Umbilical cord (tissue), 1 donor: ENCODE measurements at regions not wholly inside any gene's neighbourhood (a gene's known extent, or its start where the extent isn't known, plus 50 kb on each side); places are given as distances from the start of the nearest gene placed in this dataset.

ENCODE experiments used
- DNase-seq: peaks from one replicate; pipeline ENCODE4 v3.0.0-alpha.2; 2015; ENCODE audit warnings: low spot score

GRCh38 chr6:54716877-54717276, 129.7 kb upstream of the FAM83B start:
- peak; percentile 10 for DNase-seq

GRCh38 chr6:54717849-54718455, 128.6 kb upstream of the FAM83B start:
- peak; percentile 54 for DNase-seq

GRCh38 chr6:54718541-54719023, 128.0 kb upstream of the FAM83B start:
- no peak for DNase-seq

GRCh38 chr6:54719131-54719530, 127.4 kb upstream of the FAM83B start:
- DNase-seq, result no peak

- no peak for DNase-seq
Measured at GRCh38 chr6:54719633-54720032, 126.9 kb upstream of the FAM83B start.

- DNase-seq, result no peak
Measured at GRCh38 chr6:54722328-54722727, 124.2 kb upstream of the FAM83B start.

GRCh38 chr6:54729716-54730115, 116.9 kb upstream of the FAM83B start:
- peak; percentile 13 for DNase-seq

GRCh38 chr6:54730767-54731630, 115.6 kb upstream of the FAM83B start:
- no peak for DNase-seq

GRCh38 chr6:54737247-54737646, 109.3 kb upstream of the FAM83B start:
- DNase-seq, result no peak

GRCh38 chr6:54747955-54748354, 98.6 kb upstream of the FAM83B start:
- no peak for DNase-seq

- no peak for DNase-seq
Measured at GRCh38 chr6:54754406-54754805, 92.2 kb upstream of the FAM83B start.

- DNase-seq, result no peak
Measured at GRCh38 chr6:54758340-54758739, 88.2 kb upstream of the FAM83B start.

- DNase-seq, result no peak
Measured at GRCh38 chr6:54768494-54768893, 78.1 kb upstream of the FAM83B start.

- DNase-seq, result no peak
Measured at GRCh38 chr6:54770328-54770727, 76.2 kb upstream of the FAM83B start.

GRCh38 chr6:54771968-54772367, 74.6 kb upstream of the FAM83B start:
- DNase-seq, result no peak

GRCh38 chr6:54772610-54773009, 74.0 kb upstream of the FAM83B start:
- no peak for DNase-seq

- DNase-seq, result no peak
Measured at GRCh38 chr6:54775576-54775975, 71.0 kb upstream of the FAM83B start.

GRCh38 chr6:54776891-54777290, 69.7 kb upstream of the FAM83B start:
- no peak for DNase-seq

GRCh38 chr6:54778731-54779130, 67.8 kb upstream of the FAM83B start:
- DNase-seq, result no peak

- DNase-seq, result no peak
Measured at GRCh38 chr6:54784011-54784410, 62.6 kb upstream of the FAM83B start.

- DNase-seq, result no peak
Measured at GRCh38 chr6:54786154-54786553, 60.4 kb upstream of the FAM83B start.

GRCh38 chr6:54787825-54788224, 58.7 kb upstream of the FAM83B start:
- peak; percentile 18 for DNase-seq
